Kidney (tissue), 13 donors: ENCODE measurements at regions not wholly inside any gene's neighbourhood (a gene's known extent, or its start where the extent isn't known, plus 50 kb on each side); places are given as distances from the start of the nearest gene placed in this dataset.

Source experiments
- DNase-seq, 5 donors: peaks; one replicate each; pipeline ENCODE4 v3.0.0-alpha.2; 2013 to 2020
- FAIRE-seq: peaks from 2 replicates; lab custom pipeline; 2012; peaks lifted over from hg19 to GRCh38; lab: Jason Lieb, UNC
- H3K27ac ChIP-seq, 2 donors: one replicate each; pipeline ENCODE4 v1.7.0; 2013; ENCODE audit warnings: low read depth in 2 of 2, low read length in 2 of 2, inconsistent platforms in 1 of 2
- H3K27me3 ChIP-seq: one replicate; pipeline ENCODE4 v1.7.1; 2013; ENCODE audit warnings: low read length, inconsistent platforms; ENCODE audit not compliant: control insufficient read depth, insufficient read depth
- H3K36me3 ChIP-seq, 3 donors: one replicate each; pipeline versions ENCODE4 v1.7.0 to v1.7.1; 2013; ENCODE audit warnings: low read length in 3 of 3, control low read depth in 1 of 3, inconsistent platforms in 1 of 3; ENCODE audit not compliant: insufficient read depth in 3 of 3, control insufficient read depth in 2 of 3
- H3K4me1 ChIP-seq, 3 donors: one replicate each; pipeline versions ENCODE4 v1.7.0 to v1.7.1; 2013; ENCODE audit warnings: low read length in 3 of 3, inconsistent platforms in 1 of 3, low read depth in 1 of 3; ENCODE audit not compliant: control insufficient read depth in 2 of 3, insufficient read depth in 2 of 3
- H3K4me3 ChIP-seq, 3 donors: one replicate each; pipeline versions ENCODE4 v1.7.0 to v1.8.1; 2013; ENCODE audit warnings: low read length in 3 of 3, control low read depth in 1 of 3, inconsistent platforms in 1 of 3
- H3K9ac ChIP-seq, 3 donors: one replicate each; pipeline versions ENCODE4 v1.7.0 to v1.7.1; 2013; ENCODE audit warnings: low read length in 3 of 3, control low read depth in 1 of 3, inconsistent platforms in 1 of 3
- H3K9me3 ChIP-seq, 3 donors: one replicate each; pipeline versions ENCODE4 v1.7.0 to v1.7.1; 2013; ENCODE audit warnings: low read length in 3 of 3, control low read depth in 1 of 3, inconsistent platforms in 1 of 3; ENCODE audit not compliant: control insufficient read depth in 2 of 3, insufficient read depth in 1 of 3
- CTCF ChIP-seq: IDR thresholded peaks from 3 replicates; pipeline ENCODE4 v1.5.1; 2012; ENCODE audit warnings: mild to moderate bottlenecking, moderate library complexity, borderline replicate concordance; ENCODE audit not compliant: insufficient read depth; ENCODE audit errors: extremely low read depth
- intact Hi-C: fragments of 100-400 bp; cut with DNase I; formaldehyde crosslinking; loops from one replicate; pipeline ENCODE4 v1.11.1; 2022
- donor health status: control.
- donor health status: control.
- donor health status: control.
- donor health status: control.
- donor health status: control.
- donor health status: DM: yes; HTN: yes; CAD: no.
- donor health status: Normal renal cell carcinoma (clear cell type).

- peaks cover 0 to 8% (median 2%) of the 10 kb centered on the region in 3 donors for H3K9me3 ChIP-seq
- intact Hi-C loops: no loop called here
- FAIRE-seq (no peak), DNase-seq (no peak)
- H3K36me3 ChIP-seq: no peaks in the 10 kb centered on the region
- H3K4me3 ChIP-seq: no peak overlapping the region
- no peak overlapping the region for H3K27ac ChIP-seq
- no peak overlapping the region for H3K9ac ChIP-seq
- no peaks in the 10 kb centered on the region for H3K4me1 ChIP-seq
- H3K27me3 ChIP-seq: no peaks in the 10 kb centered on the region
- no peak for TF ChIP-seq CTCF
Measured at GRCh38 chr14:101379842-101380241, 181.5 kb upstream of the DIO3 start.

- intact Hi-C loops: no loop called here
- no peak for TF ChIP-seq CTCF
- Histone ChIP-seq H3K27me3 (no peaks in the 10 kb centered on the region), H3K36me3 (no peaks in the 10 kb centered on the region), H3K4me1 (no peaks in the 10 kb centered on the region), H3K27ac (no peak overlapping the region), H3K9me3 (peaks cover 0 to 8% (median 2%) of the 10 kb centered on the region in 3 donors), H3K9ac (no peak overlapping the region), H3K4me3 (no peak overlapping the region)
- FAIRE-seq (no peak), DNase-seq (no peak)
Measured at GRCh38 chr14:101380512-101380911, 180.8 kb upstream of the DIO3 start.

- no peak overlapping the region for H3K4me3 ChIP-seq
- H3K4me1 ChIP-seq: no peaks in the 10 kb centered on the region
- no peak overlapping the region for H3K27ac ChIP-seq
- no peaks in the 10 kb centered on the region for H3K27me3 ChIP-seq
- no peak overlapping the region for H3K9ac ChIP-seq
- no peak for TF ChIP-seq CTCF
- DNase-seq: no peak
- H3K36me3 ChIP-seq: no peaks in the 10 kb centered on the region
- peaks cover 0 to 8% (median 2%) of the 10 kb centered on the region in 3 donors for H3K9me3 ChIP-seq
- intact Hi-C loops: no loop called here
- no peak for FAIRE-seq
Measured at GRCh38 chr14:101380940-101381339, 180.4 kb upstream of the DIO3 start.

- no peaks in the 10 kb centered on the region for H3K36me3 ChIP-seq
- intact Hi-C loops: no loop called here
- H3K9me3 ChIP-seq: peaks cover 0 to 11% (median 2%) of the 10 kb centered on the region in 3 donors
- no peaks in the 10 kb centered on the region for H3K4me1 ChIP-seq
- H3K27ac ChIP-seq: no peak overlapping the region
- TF ChIP-seq CTCF: no peak
- no peak overlapping the region for H3K4me3 ChIP-seq
- H3K27me3 ChIP-seq: no peaks in the 10 kb centered on the region
- FAIRE-seq (no peak), DNase-seq (no peak)
- no peak overlapping the region for H3K9ac ChIP-seq
Measured at GRCh38 chr14:101383737-101384338, 177.5 kb upstream of the DIO3 start.
